Lung (tissue), 11 donors: ENCODE measurements at regions not wholly inside any gene's neighbourhood (a gene's known extent, or its start where the extent isn't known, plus 50 kb on each side); places are given as distances from the start of the nearest gene placed in this dataset.

Experiments used
- ATAC-seq: fragments of 200-7000 bp; cut with Tn5 transposase; one replicate; pipeline ENCODE4 v1.9.1; 2020; ENCODE audit warnings: moderate number of reproducible peaks; ENCODE audit not compliant: insufficient read depth, low FRiP score
- DNase-seq, 3 donors: peaks; one replicate each; pipeline ENCODE4 v3.0.0-alpha.2; 2013 to 2017
- H3K27ac ChIP-seq, 2 donors: one replicate each; pipeline ENCODE4 v1.5.1; 2013; ENCODE audit warnings: mild to moderate bottlenecking in 2 of 2, moderate library complexity in 2 of 2, control low read depth in 1 of 2, inconsistent platforms in 1 of 2, low read depth in 1 of 2, low read length in 1 of 2
- H3K27me3 ChIP-seq, 3 donors: one replicate each; pipeline ENCODE4 v1.5.1; 2013; ENCODE audit warnings: low read length in 2 of 3; ENCODE audit not compliant: control insufficient read depth in 3 of 3, insufficient read depth in 3 of 3
- H3K36me3 ChIP-seq, 4 donors: one replicate each; pipeline ENCODE4 v1.5.1; 2013; ENCODE audit warnings: low read length in 4 of 4, mild to moderate bottlenecking in 1 of 4, moderate library complexity in 1 of 4; ENCODE audit not compliant: control insufficient read depth in 4 of 4, insufficient read depth in 4 of 4
- H3K4me1 ChIP-seq, 5 donors: one replicate each; pipeline ENCODE4 v1.5.1; 2013; ENCODE audit warnings: low read length in 5 of 5, mild to moderate bottlenecking in 2 of 5, moderate library complexity in 1 of 5; ENCODE audit not compliant: control insufficient read depth in 5 of 5, insufficient read depth in 5 of 5
- H3K4me3 ChIP-seq: one replicate; pipeline ENCODE4 v1.5.1; 2013; ENCODE audit warnings: mild to moderate bottlenecking, control low read depth, moderate library complexity
- H3K9ac ChIP-seq, 2 donors: one replicate each; pipeline ENCODE4 v1.5.1; 2013; ENCODE audit warnings: low read length in 2 of 2, control low read depth in 1 of 2; ENCODE audit not compliant: insufficient read depth in 1 of 2
- H3K9me3 ChIP-seq, 4 donors: one replicate each; pipeline ENCODE4 v1.5.1; 2013; ENCODE audit warnings: low read length in 3 of 4, mild to moderate bottlenecking in 1 of 4, moderate library complexity in 1 of 4; ENCODE audit not compliant: control insufficient read depth in 4 of 4, insufficient read depth in 3 of 4
- WGBS, 2 donors: extraction: QIAGEN DNeasy Blood & Tissue Kit; methylation state at CpG; one replicate each; pipeline ENCODE4 v1.1.7; 2013; 5-methylcytosine and 5-hydroxymethylcytosine counted together
- TF ChIP-seq, protein P1 (sequence below): IDR thresholded peaks from 2 replicates; pipeline ENCODE4 v1.5.1; 2012; ENCODE audit warnings: mild to moderate bottlenecking; ENCODE audit errors: control extremely low read depth, extremely low read depth
- donor health status: control.
- donor health status: control.
- donor health status: Bipolar disorder and iron deficiency.
- donor health status: healthy.
- donor health status: DM: yes; HTN: yes; CAD: no.

DNA sequence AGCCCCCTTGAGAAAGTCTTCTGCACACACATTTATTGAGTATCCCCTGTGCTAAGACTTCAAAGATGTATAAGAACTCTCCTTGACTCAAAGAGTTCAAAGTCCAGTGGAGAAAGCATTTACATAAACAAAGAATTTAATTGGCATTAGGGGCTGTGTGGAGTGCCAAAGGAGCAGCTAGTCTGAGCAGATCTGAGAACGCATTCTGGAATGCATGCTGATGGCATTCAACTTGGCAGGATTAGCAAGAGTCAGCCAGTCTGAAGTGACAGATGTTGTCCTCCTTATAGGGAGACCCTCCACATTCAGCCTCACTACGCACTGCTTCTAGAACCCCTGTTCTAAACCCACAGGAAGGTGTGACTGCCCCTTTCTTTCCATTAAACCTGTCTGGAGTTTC is 191.5 kb downstream of the RAD51AP2 start:
- no peak for ATAC-seq
- peak in 1 of 3 donors; percentile 16 for DNase-seq
- Histone ChIP-seq H3K9ac (no peak overlapping the region), H3K27me3 (no peaks in the 10 kb centered on the region), H3K9me3 (no peaks in the 10 kb centered on the region), H3K4me1 (no peaks in the 10 kb centered on the region), H3K4me3 (no peak overlapping the region), H3K27ac (no peak overlapping the region), H3K36me3 (no peaks in the 10 kb centered on the region)
- WGBS, 2 donors: 60 to 83% methylated on average over 2 of the region's 2 CpGs
- TF ChIP-seq, protein P1, sequence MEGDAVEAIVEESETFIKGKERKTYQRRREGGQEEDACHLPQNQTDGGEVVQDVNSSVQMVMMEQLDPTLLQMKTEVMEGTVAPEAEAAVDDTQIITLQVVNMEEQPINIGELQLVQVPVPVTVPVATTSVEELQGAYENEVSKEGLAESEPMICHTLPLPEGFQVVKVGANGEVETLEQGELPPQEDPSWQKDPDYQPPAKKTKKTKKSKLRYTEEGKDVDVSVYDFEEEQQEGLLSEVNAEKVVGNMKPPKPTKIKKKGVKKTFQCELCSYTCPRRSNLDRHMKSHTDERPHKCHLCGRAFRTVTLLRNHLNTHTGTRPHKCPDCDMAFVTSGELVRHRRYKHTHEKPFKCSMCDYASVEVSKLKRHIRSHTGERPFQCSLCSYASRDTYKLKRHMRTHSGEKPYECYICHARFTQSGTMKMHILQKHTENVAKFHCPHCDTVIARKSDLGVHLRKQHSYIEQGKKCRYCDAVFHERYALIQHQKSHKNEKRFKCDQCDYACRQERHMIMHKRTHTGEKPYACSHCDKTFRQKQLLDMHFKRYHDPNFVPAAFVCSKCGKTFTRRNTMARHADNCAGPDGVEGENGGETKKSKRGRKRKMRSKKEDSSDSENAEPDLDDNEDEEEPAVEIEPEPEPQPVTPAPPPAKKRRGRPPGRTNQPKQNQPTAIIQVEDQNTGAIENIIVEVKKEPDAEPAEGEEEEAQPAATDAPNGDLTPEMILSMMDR: no peak

DNA sequence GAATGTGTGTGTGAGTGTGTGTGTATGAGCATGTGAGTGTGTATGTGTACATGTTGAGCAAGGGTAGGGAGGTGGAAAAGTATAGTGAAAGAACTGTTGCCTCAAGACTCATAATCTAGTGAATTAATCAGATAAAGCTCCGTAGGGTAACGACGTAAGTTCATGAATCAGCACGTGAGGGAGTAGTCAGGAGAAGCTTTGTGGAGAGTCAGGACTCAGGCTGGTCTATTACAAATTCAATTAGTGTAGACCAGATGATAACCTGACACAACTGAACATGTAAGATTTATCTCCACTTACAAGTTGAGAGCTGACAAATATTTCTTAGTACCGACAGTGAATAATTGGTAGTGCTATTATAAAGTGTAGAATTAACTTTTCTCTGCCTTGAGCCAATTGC is 194.5 kb downstream of the RAD51AP2 start:
- H3K9ac ChIP-seq: no peak overlapping the region
- H3K9me3 ChIP-seq: peaks cover 0 to 3% (median 0%) of the 10 kb centered on the region in 4 donors
- TF ChIP-seq, protein P1: no peak
- H3K27me3 ChIP-seq: no peaks in the 10 kb centered on the region
- no peaks in the 10 kb centered on the region for H3K36me3 ChIP-seq
- H3K27ac ChIP-seq: no peak overlapping the region
- ATAC-seq (no peak), DNase-seq (no peak)
- H3K4me3 ChIP-seq: no peak overlapping the region
- no peaks in the 10 kb centered on the region for H3K4me1 ChIP-seq
- 90 to 91% methylated on average over 5 of the region's 5 CpGs for WGBS, 2 donors

DNA sequence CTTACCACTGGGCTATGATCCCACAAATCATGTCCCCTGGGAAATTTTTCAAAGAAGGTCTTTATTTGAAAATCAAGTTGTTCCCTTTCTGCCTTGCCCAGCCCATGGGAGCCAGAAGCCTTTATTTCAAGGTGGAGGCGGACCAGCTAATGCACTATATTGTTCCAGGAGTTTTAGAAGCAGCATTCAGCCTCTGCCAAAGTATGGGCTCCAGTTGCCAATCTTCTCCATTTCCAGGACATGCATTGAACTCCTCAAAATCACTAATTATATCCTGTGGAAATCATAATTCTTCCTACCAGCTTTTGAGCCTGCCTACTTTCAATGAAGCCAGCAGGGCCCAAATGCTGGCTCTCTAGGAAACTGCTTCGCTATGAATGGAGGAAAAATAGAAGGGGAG is 195.8 kb downstream of the RAD51AP2 start:
- Histone ChIP-seq H3K4me1 (peaks cover 0 to 10% (median 0%) of the 10 kb centered on the region in 5 donors), H3K4me3 (no peak overlapping the region), H3K36me3 (no peaks in the 10 kb centered on the region), H3K9ac (no peak overlapping the region), H3K27ac (no peak overlapping the region), H3K9me3 (peaks cover 0 to 3% (median 0%) of the 10 kb centered on the region in 4 donors), H3K27me3 (no peaks in the 10 kb centered on the region)
- WGBS, 2 donors: 46 to 94% methylated on average over 2 of the region's 2 CpGs
- DNase-seq (no peak), ATAC-seq (no peak)
- TF ChIP-seq, protein P1: no peak

DNA sequence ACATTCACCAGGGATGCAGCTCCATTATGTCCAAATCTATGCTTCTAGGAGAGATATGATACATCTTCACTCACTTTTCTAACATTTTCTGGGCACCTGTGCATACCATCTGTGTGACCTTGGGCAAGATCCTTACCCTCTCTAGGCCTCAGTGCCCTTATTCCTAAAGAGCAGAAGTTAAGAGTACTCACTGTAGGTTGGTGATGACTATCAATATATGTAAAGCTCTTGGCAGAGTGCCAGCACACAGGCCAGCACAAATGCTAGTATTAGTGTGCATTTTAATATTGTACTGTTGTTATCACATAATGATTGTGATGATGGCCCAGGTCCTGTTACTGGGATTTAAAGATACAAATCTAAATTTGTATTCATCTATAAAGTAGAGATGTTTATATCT is 199.2 kb downstream of the RAD51AP2 start:
- Histone ChIP-seq H3K9me3 (peaks cover 0 to 3% (median 0%) of the 10 kb centered on the region in 4 donors), H3K27me3 (no peaks in the 10 kb centered on the region), H3K9ac (no peak overlapping the region), H3K4me1 (peaks cover 0 to 13% (median 0%) of the 10 kb centered on the region in 5 donors), H3K4me3 (no peak overlapping the region), H3K36me3 (no peaks in the 10 kb centered on the region), H3K27ac (no peak overlapping the region)
- TF ChIP-seq, protein P1: no peak
- DNase-seq: no peak
- ATAC-seq: no peak
